Astrocyte (in vitro differentiated cells and primary cell): ENCODE measurements at regions not wholly inside any gene's neighbourhood (a gene's known extent, or its start where the extent isn't known, plus 50 kb on each side); places are given as distances from the start of the nearest gene placed in this dataset.

Experiments
- EZH2 ChIP-seq: IDR thresholded peaks from 2 replicates; pipeline ENCODE4 v1.6.1; 2012; ENCODE audit warnings: mild to moderate bottlenecking, low read length, inconsistent platforms; ENCODE audit not compliant: insufficient read depth
- TF ChIP-seq, protein P1 (sequence below): IDR thresholded peaks from 2 replicates; pipeline ENCODE4 v1.5.1; 2011; ENCODE audit warnings: low read depth, mild to moderate bottlenecking, inconsistent platforms, low read length, moderate library complexity; ENCODE audit not compliant: insufficient read depth

- TF ChIP-seq EZH2: no peak
- TF ChIP-seq, protein P1, sequence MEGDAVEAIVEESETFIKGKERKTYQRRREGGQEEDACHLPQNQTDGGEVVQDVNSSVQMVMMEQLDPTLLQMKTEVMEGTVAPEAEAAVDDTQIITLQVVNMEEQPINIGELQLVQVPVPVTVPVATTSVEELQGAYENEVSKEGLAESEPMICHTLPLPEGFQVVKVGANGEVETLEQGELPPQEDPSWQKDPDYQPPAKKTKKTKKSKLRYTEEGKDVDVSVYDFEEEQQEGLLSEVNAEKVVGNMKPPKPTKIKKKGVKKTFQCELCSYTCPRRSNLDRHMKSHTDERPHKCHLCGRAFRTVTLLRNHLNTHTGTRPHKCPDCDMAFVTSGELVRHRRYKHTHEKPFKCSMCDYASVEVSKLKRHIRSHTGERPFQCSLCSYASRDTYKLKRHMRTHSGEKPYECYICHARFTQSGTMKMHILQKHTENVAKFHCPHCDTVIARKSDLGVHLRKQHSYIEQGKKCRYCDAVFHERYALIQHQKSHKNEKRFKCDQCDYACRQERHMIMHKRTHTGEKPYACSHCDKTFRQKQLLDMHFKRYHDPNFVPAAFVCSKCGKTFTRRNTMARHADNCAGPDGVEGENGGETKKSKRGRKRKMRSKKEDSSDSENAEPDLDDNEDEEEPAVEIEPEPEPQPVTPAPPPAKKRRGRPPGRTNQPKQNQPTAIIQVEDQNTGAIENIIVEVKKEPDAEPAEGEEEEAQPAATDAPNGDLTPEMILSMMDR: no peak
These were observed 1102.2 kb upstream of the COX7C start for GRCh38 chr5:85515588-85515987.
